CD4-positive, alpha-beta T cell treated with Interleukin-6 at 100 ng/mL for 8 hours (primary cell): ENCODE measurements at regions not wholly inside any gene's neighbourhood (a gene's known extent, or its start where the extent isn't known, plus 50 kb on each side); places are given as distances from the start of the nearest gene placed in this dataset.

Experiments
- DNase-seq: peaks from one replicate; pipeline ENCODE4 v3.0.0-alpha.2; 2020; ENCODE audit warnings: mixed read lengths, low spot score

GRCh38 chr9:7946458-7946857, 146.9 kb upstream of the DMAC1 start:
- no peak for DNase-seq

- DNase-seq: no peak
Measured at GRCh38 chr9:7944572-7944971, 145.0 kb upstream of the DMAC1 start.

- DNase-seq: no peak
Measured at GRCh38 chr9:7937761-7938491, 138.3 kb upstream of the DMAC1 start.

- DNase-seq: no peak
Measured at GRCh38 chr9:7936996-7937395, 137.4 kb upstream of the DMAC1 start.

- DNase-seq: no peak
Measured at GRCh38 chr9:7936163-7936562, 136.6 kb upstream of the DMAC1 start.

- DNase-seq: peak; percentile 59
Measured at GRCh38 chr9:7935681-7936080, 136.1 kb upstream of the DMAC1 start.

GRCh38 chr9:7932767-7933166, 133.2 kb upstream of the DMAC1 start:
- DNase-seq: no peak

GRCh38 chr9:7930613-7931012, 131.0 kb upstream of the DMAC1 start:
- no peak for DNase-seq

- DNase-seq: no peak
Measured at GRCh38 chr9:7921545-7922197, 122.1 kb upstream of the DMAC1 start.

- DNase-seq: no peak
Measured at GRCh38 chr9:7912037-7912535, 112.5 kb upstream of the DMAC1 start.

GRCh38 chr9:7910426-7911020, 110.9 kb upstream of the DMAC1 start:
- DNase-seq: no peak

GRCh38 chr9:7909537-7909936, 110.0 kb upstream of the DMAC1 start:
- DNase-seq: no peak

GRCh38 chr9:7907551-7908337, 108.2 kb upstream of the DMAC1 start:
- DNase-seq: no peak

- DNase-seq: no peak
Measured at GRCh38 chr9:7906783-7907550, 107.4 kb upstream of the DMAC1 start.

- no peak for DNase-seq
Measured at GRCh38 chr9:7901621-7902020, 102.0 kb upstream of the DMAC1 start.

GRCh38 chr9:7900541-7900940, 101.0 kb upstream of the DMAC1 start:
- no peak for DNase-seq

- DNase-seq: no peak
Measured at GRCh38 chr9:7899753-7900152, 100.2 kb upstream of the DMAC1 start.

- no peak for DNase-seq
Measured at GRCh38 chr9:7894231-7894630, 94.7 kb upstream of the DMAC1 start.

- DNase-seq: no peak
Measured at GRCh38 chr9:7892975-7893374, 93.4 kb upstream of the DMAC1 start.

GRCh38 chr9:7879551-7880245, 80.1 kb upstream of the DMAC1 start:
- peak; percentile 3 for DNase-seq
